Hippocampal formation (tissue), 2 donors: ENCODE measurements at regions not wholly inside any gene's neighbourhood (a gene's known extent, or its start where the extent isn't known, plus 50 kb on each side); places are given as distances from the start of the nearest gene placed in this dataset.
A peak's percentile ranks its signal among the peaks of the same experiment; 100 is the strongest.
"Not testable (repeated sequence)": the region's sequence is repeated elsewhere in the genome, so short reads cannot be mapped to it uniquely, and the experiment has no call there.

Source experiments
- DNase-seq, 2 donors: peaks; one replicate each; lab custom pipeline; 2025; lab: John Stamatoyannopoulos, UW

GRCh38 chr1:217039926-217040325, 316.7 kb upstream of the ESRRG start:
- DNase-seq = no peak

GRCh38 chr1:217039139-217039538, 315.9 kb upstream of the ESRRG start:
- DNase-seq = not testable (repeated sequence)

- no peak for DNase-seq
Measured at GRCh38 chr1:217036757-217037156, 313.5 kb upstream of the ESRRG start.

- no peak for DNase-seq
Measured at GRCh38 chr1:217032715-217033367, 309.6 kb upstream of the ESRRG start.

- DNase-seq = no peak
Measured at GRCh38 chr1:217029281-217030157, 306.3 kb upstream of the ESRRG start.

- DNase-seq = no peak
Measured at GRCh38 chr1:217027403-217028080, 304.3 kb upstream of the ESRRG start.

GRCh38 chr1:217026531-217026930, 303.3 kb upstream of the ESRRG start:
- DNase-seq = no peak

GRCh38 chr1:217025381-217025780, 302.2 kb upstream of the ESRRG start:
- no peak for DNase-seq

GRCh38 chr1:217024911-217025310, 301.7 kb upstream of the ESRRG start:
- no peak for DNase-seq

- DNase-seq = no peak
Measured at GRCh38 chr1:217021956-217022355, 298.7 kb upstream of the ESRRG start.

GRCh38 chr1:217021400-217021799, 298.2 kb upstream of the ESRRG start:
- DNase-seq = no peak

- DNase-seq = no peak
Measured at GRCh38 chr1:217019475-217019874, 296.2 kb upstream of the ESRRG start.

GRCh38 chr1:217018648-217019047, 295.4 kb upstream of the ESRRG start:
- no peak for DNase-seq

GRCh38 chr1:217017165-217017564, 293.9 kb upstream of the ESRRG start:
- no peak for DNase-seq

GRCh38 chr1:217014066-217014465, 290.8 kb upstream of the ESRRG start:
- DNase-seq = no peak

- no peak for DNase-seq
Measured at GRCh38 chr1:217012659-217013058, 289.4 kb upstream of the ESRRG start.

GRCh38 chr1:217011097-217011496, 287.9 kb upstream of the ESRRG start:
- DNase-seq = no peak

GRCh38 chr1:217010253-217010652, 287.0 kb upstream of the ESRRG start:
- DNase-seq = no peak

GRCh38 chr1:217009376-217009775, 286.1 kb upstream of the ESRRG start:
- peak in 1 of 2 donors; percentile 46 for DNase-seq

GRCh38 chr1:217004776-217005436, 281.7 kb upstream of the ESRRG start:
- DNase-seq = no peak

GRCh38 chr1:217003355-217003754, 280.1 kb upstream of the ESRRG start:
- DNase-seq = no peak

- DNase-seq = no peak
Measured at GRCh38 chr1:216997831-216998230, 274.6 kb upstream of the ESRRG start.
